ENCODE measurements at regions not wholly inside any gene's neighbourhood (a gene's known extent, or its start where the extent isn't known, plus 50 kb on each side); places are given as distances from the start of the nearest gene placed in this dataset.
"Not testable (repeated sequence)": the region's sequence is repeated elsewhere in the genome, so short reads cannot be mapped to it uniquely, and the experiment has no call there.

- Histone ChIP-seq H4K20me1 (ENCODE audit: insufficient read depth, low read length) (no peaks in the 10 kb centered on the region), H3K36me3 (ENCODE audit: insufficient read depth, low read length) (no peaks in the 10 kb centered on the region), H3K79me2 (ENCODE audit: insufficient read depth, low read length) (no peaks in the 10 kb centered on the region), H3K9ac (ENCODE audit: low read length) (no peak overlapping the region), H3K9me3 (ENCODE audit: insufficient read depth, low read depth, low read length) (peaks cover 5% of the 10 kb centered on the region), H3K4me2 (ENCODE audit: low read length) (no peak overlapping the region), H3K27ac (ENCODE audit: low read depth, low read length) (no peak overlapping the region), H3K27me3 (ENCODE audit: insufficient read depth, low read length) (no peaks in the 10 kb centered on the region), H2AFZ (ENCODE audit: low read depth, low read length) (no peak overlapping the region), H3K4me1 (ENCODE audit: insufficient read depth, low read length) (no peaks in the 10 kb centered on the region), H3K4me3 (ENCODE audit: insufficient read depth, low read depth, low read length) (no peak overlapping the region)
- DNase-seq (ENCODE audit: low read depth) (no peak), FAIRE-seq (no peak)
- TF ChIP-seq CTCF (IDR thresholded peaks at IDR 0.05; ENCODE audit: insufficient read depth, low read depth, low read length): no peak
- Mint-ChIP-seq H3K36me3 (ENCODE audit: low read depth, unreplicated experiment) (peaks cover 3% of the 10 kb centered on the region), H3K9me3 (ENCODE audit: unreplicated experiment) (peaks cover 28% of the 10 kb centered on the region), H3K4me1 (ENCODE audit: low read depth, unreplicated experiment) (no peaks in the 10 kb centered on the region), H3K4me3 (ENCODE audit: unreplicated experiment) (no peak overlapping the region), H3K27ac (ENCODE audit: unreplicated experiment) (no peak overlapping the region), H3K27me3 (ENCODE audit: low read depth, unreplicated experiment) (no peaks in the 10 kb centered on the region)
Observed at GRCh38 chr14:105581551-105582341, 55.4 kb downstream of the TMEM121 start.

GRCh38 chr14:105582639-105583038 lies 56.3 kb downstream of the TMEM121 start:
- peaks cover 5% of the 10 kb centered on the region for H3K9me3 ChIP-seq (ENCODE audit: insufficient read depth, low read depth, low read length)
- Mint-ChIP-seq H3K27me3 (ENCODE audit: low read depth, unreplicated experiment) (no peaks in the 10 kb centered on the region), H3K27ac (ENCODE audit: unreplicated experiment) (no peak overlapping the region), H3K4me3 (ENCODE audit: unreplicated experiment) (no peak overlapping the region), H3K4me1 (ENCODE audit: low read depth, unreplicated experiment) (no peaks in the 10 kb centered on the region), H3K9me3 (ENCODE audit: unreplicated experiment) (peaks cover 26% of the 10 kb centered on the region), H3K36me3 (ENCODE audit: low read depth, unreplicated experiment) (peaks cover 3% of the 10 kb centered on the region)
- H4K20me1 ChIP-seq (ENCODE audit: insufficient read depth, low read length): no peaks in the 10 kb centered on the region
- H3K79me2 ChIP-seq (ENCODE audit: insufficient read depth, low read length): no peaks in the 10 kb centered on the region
- H2AFZ ChIP-seq (ENCODE audit: low read depth, low read length): no peak overlapping the region
- TF ChIP-seq CTCF (IDR thresholded peaks at IDR 0.05; ENCODE audit: insufficient read depth, low read depth, low read length): no peak
- TF ChIP-seq EZH2 (IDR thresholded peaks at IDR 0.05; ENCODE audit: insufficient read depth, low read length): no peak
- FAIRE-seq (no peak), DNase-seq (ENCODE audit: low read depth) (no peak)
- H3K9ac ChIP-seq (ENCODE audit: low read length): no peak overlapping the region
- H3K27me3 ChIP-seq (ENCODE audit: insufficient read depth, low read length): no peaks in the 10 kb centered on the region
- no peaks in the 10 kb centered on the region for H3K4me1 ChIP-seq (ENCODE audit: insufficient read depth, low read length)
- H3K4me3 ChIP-seq (ENCODE audit: insufficient read depth, low read depth, low read length): no peak overlapping the region
- no peak overlapping the region for H3K4me2 ChIP-seq (ENCODE audit: low read length)
- no peaks in the 10 kb centered on the region for H3K36me3 ChIP-seq (ENCODE audit: insufficient read depth, low read length)
- H3K27ac ChIP-seq (ENCODE audit: low read depth, low read length): no peak overlapping the region

GRCh38 chr14:105583914-105584313 lies 57.5 kb downstream of the TMEM121 start:
- not testable (repeated sequence) for H3K36me3 Mint-ChIP-seq (ENCODE audit: low read depth, unreplicated experiment); H2AFZ ChIP-seq (ENCODE audit: low read depth, low read length); H3K4me2 ChIP-seq (ENCODE audit: low read length); H3K9me3 ChIP-seq (ENCODE audit: insufficient read depth, low read depth, low read length); H4K20me1 ChIP-seq (ENCODE audit: insufficient read depth, low read length); H3K4me3 ChIP-seq (ENCODE audit: insufficient read depth, low read depth, low read length); DNase-seq (ENCODE audit: low read depth); H3K27me3 ChIP-seq (ENCODE audit: insufficient read depth, low read length); H3K4me3 Mint-ChIP-seq (ENCODE audit: unreplicated experiment); FAIRE-seq; H3K36me3 ChIP-seq (ENCODE audit: insufficient read depth, low read length); H3K4me1 Mint-ChIP-seq (ENCODE audit: low read depth, unreplicated experiment); H3K9ac ChIP-seq (ENCODE audit: low read length); H3K27me3 Mint-ChIP-seq (ENCODE audit: low read depth, unreplicated experiment); H3K27ac ChIP-seq (ENCODE audit: low read depth, low read length); H3K27ac Mint-ChIP-seq (ENCODE audit: unreplicated experiment); H3K4me1 ChIP-seq (ENCODE audit: insufficient read depth, low read length); H3K79me2 ChIP-seq (ENCODE audit: insufficient read depth, low read length)
- H3K9me3 Mint-ChIP-seq (ENCODE audit: unreplicated experiment): peaks cover 20% of the 10 kb centered on the region

- not testable (repeated sequence) for H2AFZ ChIP-seq (ENCODE audit: low read depth, low read length)
Observed at GRCh38 chr14:105585290-105585689, 58.9 kb downstream of the TMEM121 start.

GRCh38 chr14:105585722-105586121 lies 59.3 kb downstream of the TMEM121 start:
- not testable (repeated sequence) for H3K27me3 ChIP-seq (ENCODE audit: insufficient read depth, low read length); H3K79me2 ChIP-seq (ENCODE audit: insufficient read depth, low read length); H3K9me3 ChIP-seq (ENCODE audit: insufficient read depth, low read depth, low read length); H3K9ac ChIP-seq (ENCODE audit: low read length); H3K36me3 Mint-ChIP-seq (ENCODE audit: low read depth, unreplicated experiment); H2AFZ ChIP-seq (ENCODE audit: low read depth, low read length); H3K4me2 ChIP-seq (ENCODE audit: low read length); H4K20me1 ChIP-seq (ENCODE audit: insufficient read depth, low read length); H3K27ac Mint-ChIP-seq (ENCODE audit: unreplicated experiment); DNase-seq (ENCODE audit: low read depth); H3K4me1 ChIP-seq (ENCODE audit: insufficient read depth, low read length); H3K4me3 Mint-ChIP-seq (ENCODE audit: unreplicated experiment); H3K36me3 ChIP-seq (ENCODE audit: insufficient read depth, low read length); H3K27ac ChIP-seq (ENCODE audit: low read depth, low read length); H3K27me3 Mint-ChIP-seq (ENCODE audit: low read depth, unreplicated experiment); H3K4me1 Mint-ChIP-seq (ENCODE audit: low read depth, unreplicated experiment); H3K4me3 ChIP-seq (ENCODE audit: insufficient read depth, low read depth, low read length); FAIRE-seq
- peaks cover 15% of the 10 kb centered on the region for H3K9me3 Mint-ChIP-seq (ENCODE audit: unreplicated experiment)

More at GRCh38 chr14:105585290-105585689, 58.9 kb downstream of the TMEM121 start:
- H3K9me3 ChIP-seq (ENCODE audit: insufficient read depth, low read depth, low read length); H3K4me2 ChIP-seq (ENCODE audit: low read length); H3K36me3 ChIP-seq (ENCODE audit: insufficient read depth, low read length); H3K27ac Mint-ChIP-seq (ENCODE audit: unreplicated experiment); H3K4me1 Mint-ChIP-seq (ENCODE audit: low read depth, unreplicated experiment); H3K27ac ChIP-seq (ENCODE audit: low read depth, low read length); H3K79me2 ChIP-seq (ENCODE audit: insufficient read depth, low read length); H3K9ac ChIP-seq (ENCODE audit: low read length); H3K36me3 Mint-ChIP-seq (ENCODE audit: low read depth, unreplicated experiment); H3K27me3 Mint-ChIP-seq (ENCODE audit: low read depth, unreplicated experiment); H4K20me1 ChIP-seq (ENCODE audit: insufficient read depth, low read length); H3K27me3 ChIP-seq (ENCODE audit: insufficient read depth, low read length); FAIRE-seq; H3K4me3 ChIP-seq (ENCODE audit: insufficient read depth, low read depth, low read length); H3K4me1 ChIP-seq (ENCODE audit: insufficient read depth, low read length); DNase-seq (ENCODE audit: low read depth); H3K4me3 Mint-ChIP-seq (ENCODE audit: unreplicated experiment): not testable (repeated sequence)
- H3K9me3 Mint-ChIP-seq (ENCODE audit: unreplicated experiment): peaks cover 19% of the 10 kb centered on the region
